IPS-NIHi7 (cell line): ENCODE measurements at regions not wholly inside any gene's neighbourhood (a gene's known extent, or its start where the extent isn't known, plus 50 kb on each side); places are given as distances from the start of the nearest gene placed in this dataset.

Experiments used
- DNase-seq: peaks from one replicate; pipeline ENCODE4 v3.0.0; 2012; ENCODE audit warnings: mixed read lengths; ENCODE audit errors: extremely low spot score

DNA sequence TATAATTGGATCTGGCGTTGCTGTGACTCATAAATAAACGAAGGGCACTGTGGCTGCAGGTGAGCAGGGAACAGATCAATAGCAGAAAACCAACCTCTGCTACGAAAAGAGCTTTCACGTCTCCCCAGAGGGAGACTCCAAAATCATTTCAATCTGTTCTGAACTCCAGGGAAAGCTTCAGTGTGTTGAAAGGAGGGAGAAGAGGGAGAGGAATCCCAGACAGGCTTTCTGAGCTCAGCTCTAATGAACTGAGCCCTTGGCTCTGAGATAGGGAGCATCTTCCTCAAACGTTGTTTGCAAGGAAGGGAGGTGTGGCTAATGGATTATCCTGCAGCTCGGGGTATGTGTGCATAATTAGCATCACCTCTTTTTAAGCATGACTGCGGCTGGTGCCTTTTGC, 288.0 kb upstream of the IRX4 start:
- no peak for DNase-seq

- no peak for DNase-seq
Observed at GRCh38 chr5:2169850-2170760, 287.4 kb upstream of the IRX4 start.

- DNase-seq, result no peak
Observed at GRCh38 chr5:2169430-2169808, 286.7 kb upstream of the IRX4 start.

DNA sequence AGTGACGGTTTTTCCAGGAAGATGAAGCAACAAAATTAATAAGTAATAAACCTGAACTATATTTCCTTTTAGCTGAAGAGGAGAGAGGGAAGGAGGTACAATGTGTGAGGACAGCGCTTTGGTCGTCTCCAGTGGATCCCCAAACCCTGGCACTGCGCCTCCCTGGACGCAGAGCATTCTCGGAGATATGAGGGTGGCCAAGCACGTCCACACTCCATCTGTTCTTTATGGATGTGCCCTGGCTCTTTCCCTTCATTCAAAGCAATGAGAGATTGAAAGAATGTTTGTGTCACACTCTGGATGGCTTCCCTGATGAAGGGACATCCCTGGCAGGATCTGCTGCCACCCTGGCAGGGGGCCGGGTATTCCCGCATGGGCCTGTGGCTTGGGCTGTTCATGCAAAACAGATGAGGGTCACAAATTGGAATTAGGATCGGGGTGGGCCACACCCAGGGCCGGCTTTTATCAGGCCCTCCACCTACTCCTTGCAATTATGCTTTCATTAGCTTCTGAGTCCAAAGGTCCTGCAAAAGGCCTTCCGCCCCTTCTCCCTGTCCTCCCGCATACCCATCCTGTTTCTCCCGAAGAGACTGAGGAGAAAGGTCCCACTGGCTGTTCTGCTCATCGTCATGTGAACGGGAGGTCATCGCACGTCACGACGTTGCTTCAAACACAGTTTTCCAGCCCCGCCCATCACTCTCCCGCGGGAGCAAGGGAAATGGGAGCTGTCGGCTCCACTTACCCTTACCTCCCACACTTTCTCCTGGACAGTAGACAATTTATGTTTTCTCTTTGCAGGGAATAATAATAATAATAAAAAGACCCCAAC, 286.1 kb upstream of the IRX4 start:
- DNase-seq, result no peak

DNA sequence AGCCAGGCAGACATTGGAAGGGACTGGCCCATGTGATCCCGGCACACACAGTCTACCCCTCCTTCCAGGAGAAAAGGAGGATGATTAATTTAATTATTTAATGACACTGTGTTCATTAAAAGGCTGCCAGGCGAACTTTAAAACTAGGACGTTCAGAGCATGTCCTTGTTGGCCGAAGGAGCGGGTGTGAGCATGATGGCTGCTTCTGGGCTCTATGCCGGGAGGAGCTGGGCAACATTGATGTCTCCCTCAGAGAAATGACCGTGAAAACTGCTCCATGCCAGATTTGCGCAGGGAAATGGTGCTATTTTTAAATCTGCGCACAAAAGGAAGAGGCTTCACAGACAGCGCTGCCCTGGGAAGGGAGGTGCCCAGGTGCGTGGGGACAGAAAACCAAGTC, 284.9 kb upstream of the IRX4 start:
- no peak for DNase-seq

DNA sequence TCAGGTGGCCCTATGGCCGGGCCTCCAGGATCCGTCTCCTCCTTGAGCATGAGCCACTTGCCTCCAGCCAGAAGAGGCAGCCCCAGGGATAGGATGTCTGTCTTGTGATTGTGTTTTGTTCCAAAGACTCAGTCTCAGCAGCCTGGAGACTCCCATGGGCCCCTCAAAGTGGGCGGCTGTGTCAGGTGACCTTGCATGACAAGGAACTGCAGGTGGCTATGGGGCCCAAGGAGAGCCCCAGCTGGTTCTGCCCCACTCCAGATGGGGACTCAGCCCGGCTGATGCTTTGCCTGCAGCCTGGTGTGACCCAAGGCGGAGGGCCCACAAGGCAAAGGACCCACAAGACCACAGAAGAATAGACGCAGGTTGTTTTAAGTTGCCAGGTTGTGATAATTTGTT, 284.3 kb upstream of the IRX4 start:
- no peak for DNase-seq

- DNase-seq, result no peak
Observed at GRCh38 chr5:2166306-2166978, 283.7 kb upstream of the IRX4 start.

DNA sequence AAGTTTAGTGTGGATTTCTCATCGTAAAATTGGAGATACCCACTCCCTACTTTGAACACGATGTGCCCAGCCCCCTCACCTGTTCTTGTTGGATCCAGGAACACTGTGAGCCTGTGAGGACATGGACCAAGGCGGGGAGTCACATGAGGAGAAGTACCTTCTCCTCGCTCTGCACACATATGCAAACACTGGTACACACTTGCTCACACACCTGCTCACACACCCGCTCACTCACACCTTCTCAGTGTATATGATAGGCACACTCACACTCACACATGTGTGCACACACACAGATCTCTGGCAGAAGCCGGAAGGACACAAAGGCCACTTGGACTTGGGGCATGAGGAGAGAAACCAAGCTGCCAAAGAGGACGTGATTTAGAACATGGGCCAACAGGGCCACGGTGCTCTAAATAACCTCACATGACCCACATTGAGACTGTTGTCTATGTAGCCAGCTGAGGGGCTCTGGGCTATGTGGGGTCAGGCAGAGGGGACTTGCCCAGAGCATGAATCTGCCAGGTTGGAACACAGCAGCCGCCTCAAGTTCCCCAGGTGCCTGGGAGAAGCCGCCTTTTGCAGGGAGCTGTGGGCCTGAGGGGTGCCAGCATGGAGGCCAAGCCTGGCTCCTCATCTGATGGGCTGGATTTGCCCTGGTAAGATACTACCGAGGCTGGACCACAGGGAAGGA, 283.0 kb upstream of the IRX4 start:
- DNase-seq, result no peak

DNA sequence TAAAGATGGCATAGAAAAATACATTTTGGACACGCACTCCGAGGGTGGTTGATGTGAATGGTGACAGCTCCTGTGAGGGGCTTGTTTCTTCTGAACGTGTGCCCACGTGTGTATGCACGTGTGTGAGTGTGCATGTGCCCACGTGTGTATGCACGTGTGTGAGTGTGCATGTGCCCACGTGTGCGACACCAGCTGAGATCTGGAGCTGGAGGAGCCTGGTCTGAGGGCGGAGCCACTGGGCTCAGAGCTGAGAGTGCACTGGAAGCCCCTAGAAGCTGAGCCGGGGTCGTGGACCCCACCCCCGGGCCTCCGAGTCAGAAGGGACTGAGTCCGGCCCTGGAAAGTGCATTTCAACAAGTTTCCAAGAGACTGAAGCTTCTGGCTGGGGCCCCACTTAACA, 282.5 kb upstream of the IRX4 start:
- no peak for DNase-seq

GRCh38 chr5:2164586-2164985, 281.9 kb upstream of the IRX4 start:
- peak; percentile 42 for DNase-seq

- DNase-seq, result no peak
Observed at GRCh38 chr5:2163940-2164490, 281.3 kb upstream of the IRX4 start.

DNA sequence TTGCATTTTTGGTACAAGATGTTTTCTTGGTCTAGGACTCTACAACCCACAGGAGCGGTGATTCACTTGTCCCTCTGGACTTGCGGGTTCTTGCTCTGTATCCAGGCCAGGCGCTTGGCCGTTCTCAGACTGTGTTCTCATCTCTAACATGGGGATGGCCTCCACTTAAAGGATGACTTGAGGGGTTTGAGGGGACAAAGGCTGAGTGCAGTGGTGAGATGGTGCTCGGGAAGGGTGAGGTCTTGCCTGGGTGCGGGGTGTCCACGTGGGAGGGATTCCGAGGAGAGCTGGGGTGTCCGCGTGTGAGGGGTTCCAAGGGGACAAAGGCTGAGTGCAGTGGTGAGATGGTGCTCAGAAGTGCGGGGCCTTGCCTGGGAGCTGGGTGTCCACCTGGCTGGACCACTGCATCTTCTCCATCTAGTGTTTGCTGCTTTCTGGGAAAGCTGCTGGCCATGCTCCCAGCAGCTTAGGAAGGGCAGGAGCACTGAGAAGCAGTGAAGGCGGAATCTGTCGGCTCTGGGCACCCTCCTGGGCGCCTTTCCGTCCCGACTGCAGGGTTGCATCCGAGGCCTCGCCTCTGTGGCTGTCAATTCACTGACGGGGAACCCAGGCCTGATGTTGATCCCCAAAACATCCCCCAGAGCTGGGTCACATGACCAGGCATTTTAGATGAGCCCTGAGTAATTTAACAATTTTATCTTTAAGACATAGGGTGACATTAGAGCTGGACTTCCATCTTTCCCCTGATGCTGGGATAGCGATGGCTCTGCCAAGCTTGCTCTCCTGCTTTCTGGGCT, 280.5 kb upstream of the IRX4 start:
- DNase-seq, result no peak

- no peak for DNase-seq
Observed at GRCh38 chr5:2160811-2161210, 278.1 kb upstream of the IRX4 start.

- no peak for DNase-seq
Observed at GRCh38 chr5:2158767-2159166, 276.0 kb upstream of the IRX4 start.

- DNase-seq, result no peak
Observed at GRCh38 chr5:2158109-2158508, 275.4 kb upstream of the IRX4 start.

- no peak for DNase-seq
Observed at GRCh38 chr5:2157372-2157771, 274.6 kb upstream of the IRX4 start.

DNA sequence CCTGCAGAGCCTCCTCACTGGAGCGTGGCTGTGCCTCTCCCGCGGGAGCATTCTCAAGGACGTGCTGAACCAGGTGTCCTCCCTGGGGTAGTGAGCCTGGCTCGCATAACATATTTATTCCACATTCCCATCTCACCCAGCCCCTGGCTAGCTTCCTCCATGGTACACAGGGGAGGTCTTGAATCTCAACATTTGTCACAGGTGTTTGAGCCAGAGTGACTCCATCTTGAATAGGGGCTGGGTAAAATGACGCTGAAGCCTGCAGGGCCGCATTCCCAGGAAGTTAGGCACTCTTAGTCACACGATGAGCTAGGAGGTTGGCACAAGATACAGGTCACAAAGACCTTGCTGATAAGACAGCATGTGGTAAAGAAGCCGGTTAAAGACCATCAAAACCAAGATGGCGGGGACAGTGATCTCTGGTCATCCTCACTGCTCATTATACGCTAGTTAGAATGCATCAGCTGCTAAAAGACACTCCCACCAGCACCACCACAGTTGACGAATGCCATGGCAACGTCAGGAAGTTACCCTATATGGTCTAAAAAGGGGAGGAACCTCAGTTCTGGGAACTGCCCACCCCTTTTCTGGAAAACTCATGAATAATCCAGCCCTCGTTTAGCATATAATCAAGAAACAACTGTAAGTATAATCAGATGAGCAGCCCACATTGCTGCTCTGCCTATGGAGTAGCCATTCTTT, 273.8 kb upstream of the IRX4 start:
- DNase-seq, result no peak

- no peak for DNase-seq
Observed at GRCh38 chr5:2155556-2155955, 272.8 kb upstream of the IRX4 start.

GRCh38 chr5:2153802-2154201, 271.1 kb upstream of the IRX4 start:
- DNase-seq, result no peak

DNA sequence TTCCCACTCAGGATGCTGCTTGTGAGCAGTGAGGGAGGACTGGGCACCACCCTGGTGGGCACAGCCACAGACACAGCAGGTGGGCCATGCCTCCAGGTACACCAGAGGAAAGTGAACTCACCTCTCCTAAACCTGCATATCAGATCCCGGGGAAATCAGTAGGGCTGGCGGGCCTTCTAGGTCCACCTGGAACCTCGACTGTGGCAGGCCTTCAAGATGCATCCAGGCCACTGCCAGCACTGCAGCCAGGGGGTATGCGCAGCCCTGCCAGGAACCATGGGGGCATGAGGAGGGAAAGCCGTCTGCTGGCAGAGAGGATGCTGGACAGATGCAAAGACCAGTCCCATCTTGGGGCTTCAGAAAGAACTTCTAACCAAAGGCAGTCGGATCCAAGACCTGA, 270.6 kb upstream of the IRX4 start:
- DNase-seq, result no peak
